ENCODE measurements at regions not wholly inside any gene's neighbourhood (a gene's known extent, or its start where the extent isn't known, plus 50 kb on each side); places are given as distances from the start of the nearest gene placed in this dataset.

GRCh38 chr7:91608606-91609005 is 271.9 kb downstream of the MTERF1 start:
- TF ChIP-seq CTCF (IDR thresholded peaks at IDR 0.05) (no peak), POLR2A (IDR thresholded peaks at IDR 0.05) (no peak)
